Natural killer cell (primary cell): ENCODE measurements at regions not wholly inside any gene's neighbourhood (a gene's known extent, or its start where the extent isn't known, plus 50 kb on each side); places are given as distances from the start of the nearest gene placed in this dataset.

Source experiments
- ATAC-seq, 3 donors: fragments of 150-1000 bp in 2 of 3; fragments of 200-7000 bp in 1 of 3; cut with Tn5 transposase; 1 replicate in 1 of 3; 2 replicates in 2 of 3; pipeline ENCODE4 v1.10.0; 2021; ENCODE audit warnings: mild to moderate bottlenecking in 2 of 3, moderate library complexity in 2 of 3
- DNase-seq, 2 donors: peaks; one replicate each; pipeline versions ENCODE4 v3.0.0 to v3.0.0-alpha.2; 2013 to 2021; ENCODE audit warnings: mixed read lengths in 1 of 2
- H3K27ac ChIP-seq: one replicate; pipeline ENCODE4 v1.5.1; 2013; ENCODE audit warnings: mild to moderate bottlenecking, low read length
- H3K27me3 ChIP-seq: one replicate; pipeline ENCODE4 v1.6.1; 2013; ENCODE audit warnings: low read length; ENCODE audit not compliant: control insufficient read depth, insufficient read depth
- H3K36me3 ChIP-seq: one replicate; pipeline ENCODE4 v1.6.1; 2013; ENCODE audit warnings: low read length; ENCODE audit not compliant: control insufficient read depth, insufficient read depth
- H3K4me1 ChIP-seq: one replicate; pipeline ENCODE4 v1.6.1; 2013; ENCODE audit warnings: low read length; ENCODE audit not compliant: control insufficient read depth, insufficient read depth
- H3K4me3 ChIP-seq: one replicate; pipeline ENCODE4 v1.5.1; 2013; ENCODE audit warnings: low read length
- H3K9me3 ChIP-seq: one replicate; pipeline ENCODE4 v1.6.1; 2013; ENCODE audit warnings: low read length; ENCODE audit not compliant: control insufficient read depth, insufficient read depth
- H3K27ac Mint-ChIP-seq, 2 donors: one replicate each; pipeline ENCODE4 v1.8.0; 2022; ENCODE audit warnings: mild to moderate bottlenecking in 2 of 2, mixed read lengths in 2 of 2, moderate library complexity in 1 of 2
- H3K27me3 Mint-ChIP-seq, 2 donors: one replicate each; pipeline ENCODE4 v1.8.0; 2022; ENCODE audit warnings: low read depth in 2 of 2, mixed read lengths in 2 of 2
- H3K36me3 Mint-ChIP-seq: one replicate; pipeline ENCODE4 v1.8.0; 2022; ENCODE audit warnings: mixed read lengths
- H3K4me1 Mint-ChIP-seq, 2 donors: one replicate each; pipeline ENCODE4 v1.8.0; 2022; ENCODE audit warnings: mixed read lengths in 2 of 2
- H3K4me3 Mint-ChIP-seq: one replicate; pipeline ENCODE4 v1.8.0; 2022; ENCODE audit warnings: mild to moderate bottlenecking, moderate library complexity, mixed read lengths
- H3K9me3 Mint-ChIP-seq, 2 donors: one replicate each; pipeline ENCODE4 v1.8.0; 2022; ENCODE audit warnings: mixed read lengths in 2 of 2
- CTCF ChIP-seq: fragments of 200-600 bp; IDR thresholded peaks from one replicate; pipeline ENCODE4 v1.8.0; 2022; ENCODE audit warnings: antibody characterized with exemption
- WGBS: methylation state at CpG from one replicate; pipeline ENCODE4 v1.1.7; 2013; ENCODE audit warnings: missing lambda C conversion rate; ENCODE audit not compliant: insufficient coverage; 5-methylcytosine and 5-hydroxymethylcytosine counted together
- intact Hi-C: fragments of 100-400 bp; cut with micrococcal nuclease; formaldehyde crosslinking; loops from one replicate; pipeline ENCODE4 v1.14.2; 2022

- Mint-ChIP-seq H3K4me1 (no peaks in the 10 kb centered on the region), H3K27me3 (no peaks in the 10 kb centered on the region), H3K36me3 (no peaks in the 10 kb centered on the region), H3K27ac (no peak overlapping the region), H3K4me3 (no peak overlapping the region), H3K9me3 (peaks cover 7 to 11% of the 10 kb centered on the region in 2 donors)
- 88% methylated on average over 5 of the region's 6 CpGs for WGBS
- H3K4me3 ChIP-seq: no peak overlapping the region
- intact Hi-C loops: no loop called here
- no peaks in the 10 kb centered on the region for H3K9me3 ChIP-seq
- ATAC-seq: no peak
- H3K36me3 ChIP-seq: no peaks in the 10 kb centered on the region
- no peak for TF ChIP-seq CTCF
- no peak overlapping the region for H3K27ac ChIP-seq
- H3K4me1 ChIP-seq: no peaks in the 10 kb centered on the region
- no peak for DNase-seq
- peaks cover 2% of the 10 kb centered on the region for H3K27me3 ChIP-seq
These were observed 212.3 kb upstream of the OTX2 start for GRCh38 chr14:57022608-57023007.

GRCh38 chr14:57018065-57018464, 207.8 kb upstream of the OTX2 start:
- no peaks in the 10 kb centered on the region for H3K36me3 Mint-ChIP-seq
- 58% methylated on average over 1 of the region's 1 CpG for WGBS
- H3K4me1 ChIP-seq: no peaks in the 10 kb centered on the region

GRCh38 chr14:57013987-57014386, 203.7 kb upstream of the OTX2 start:
- Mint-ChIP-seq H3K4me1 (no peaks in the 10 kb centered on the region), H3K27me3 (peaks cover 3 to 12% of the 10 kb centered on the region in 2 donors), H3K27ac (no peak overlapping the region), H3K4me3 (no peak overlapping the region), H3K36me3 (no peaks in the 10 kb centered on the region), H3K9me3 (peaks cover 10 to 13% of the 10 kb centered on the region in 2 donors)
- Histone ChIP-seq H3K36me3 (no peaks in the 10 kb centered on the region), H3K27me3 (no peaks in the 10 kb centered on the region), H3K9me3 (no peaks in the 10 kb centered on the region), H3K4me1 (no peaks in the 10 kb centered on the region), H3K4me3 (no peak overlapping the region), H3K27ac (no peak overlapping the region)
- WGBS: no CpG with 5 or more reads among the region's 2 CpGs
- intact Hi-C loops: no loop called here
- DNase-seq (no peak), ATAC-seq (no peak)
- TF ChIP-seq CTCF: no peak

More at GRCh38 chr14:57018065-57018464, 207.8 kb upstream of the OTX2 start:
- intact Hi-C loops: no loop called here
- Mint-ChIP-seq H3K27ac (no peak overlapping the region), H3K4me3 (no peak overlapping the region), H3K27me3 (no peaks in the 10 kb centered on the region), H3K4me1 (no peaks in the 10 kb centered on the region), H3K9me3 (peaks cover 10 to 13% of the 10 kb centered on the region in 2 donors)
- TF ChIP-seq CTCF: no peak
- no peaks in the 10 kb centered on the region for H3K27me3 ChIP-seq
- no peaks in the 10 kb centered on the region for H3K9me3 ChIP-seq
- DNase-seq (no peak), ATAC-seq (no peak)
- no peak overlapping the region for H3K27ac ChIP-seq
- H3K36me3 ChIP-seq: no peaks in the 10 kb centered on the region
- no peak overlapping the region for H3K4me3 ChIP-seq
